Fibroblast of lung (primary cell): ENCODE measurements at regions not wholly inside any gene's neighbourhood (a gene's known extent, or its start where the extent isn't known, plus 50 kb on each side); places are given as distances from the start of the nearest gene placed in this dataset.

ENCODE experiments used
- DNase-seq, 2 donors: peaks; one replicate each; pipeline versions ENCODE4 v3.0.0 to v3.0.0-alpha.2; 2010; ENCODE audit warnings: low read depth in 2 of 2
- H2AFZ ChIP-seq: 2 replicates; pipeline ENCODE4 v1.5.1; 2012; ENCODE audit warnings: low read length, control low read depth, inconsistent platforms
- H3K27ac ChIP-seq: 2 replicates; pipeline ENCODE4 v1.5.1; 2011; ENCODE audit warnings: low read length, control low read depth; ENCODE audit not compliant: insufficient read depth
- H3K27me3 ChIP-seq: 2 replicates; pipeline ENCODE4 v1.5.1; 2011; ENCODE audit warnings: mild to moderate bottlenecking, low read length; ENCODE audit not compliant: control insufficient read depth, insufficient read depth
- H3K36me3 ChIP-seq: 2 replicates; pipeline ENCODE4 v1.5.1; 2011; ENCODE audit warnings: low read length; ENCODE audit not compliant: control insufficient read depth, insufficient read depth
- H3K4me1 ChIP-seq: 2 replicates; pipeline ENCODE4 v1.5.1; 2011; ENCODE audit warnings: low read length; ENCODE audit not compliant: control insufficient read depth, insufficient read depth; ENCODE audit errors: extremely low read depth
- H3K4me2 ChIP-seq: 2 replicates; pipeline ENCODE4 v1.5.1; 2011; ENCODE audit warnings: low read length, control low read depth; ENCODE audit not compliant: insufficient read depth; ENCODE audit errors: extremely low read depth
- H3K4me3 ChIP-seq, 4 experiments: fragments of 200-600 bp in 1 of 4; sonication (generic) in 1 of 4; replicated peaks in 1 of 4; 2 replicates each; pipeline ENCODE4 v1.5.1; 2011 to 2016; ENCODE audit warnings: low read length in 4 of 4, low read depth in 3 of 4, mild to moderate bottlenecking in 3 of 4, control low read depth in 2 of 4, inconsistent platforms in 1 of 4, mixed read lengths in 1 of 4; ENCODE audit not compliant: insufficient read depth in 1 of 4; ENCODE audit errors: control extremely low read depth in 1 of 4
- H3K79me2 ChIP-seq: 2 replicates; pipeline ENCODE4 v1.5.1; 2012; ENCODE audit warnings: mild to moderate bottlenecking, low read length, inconsistent platforms; ENCODE audit not compliant: control insufficient read depth, insufficient read depth
- H3K9ac ChIP-seq: 2 replicates; pipeline ENCODE4 v1.5.1; 2011; ENCODE audit warnings: mild to moderate bottlenecking, low read length, control low read depth; ENCODE audit not compliant: insufficient read depth
- H3K9me3 ChIP-seq: 2 replicates; pipeline ENCODE4 v1.5.1; 2012; ENCODE audit warnings: low read depth, low read length; ENCODE audit not compliant: control insufficient read depth, insufficient read depth
- H4K20me1 ChIP-seq: 2 replicates; pipeline ENCODE4 v1.5.1; 2011; ENCODE audit warnings: low read length; ENCODE audit not compliant: control insufficient read depth, insufficient read depth; ENCODE audit errors: extremely low read depth
- CTCF ChIP-seq, 2 donors: IDR thresholded peaks in 1 of 2; conservative IDR thresholded peaks in 1 of 2; 1 replicate in 1 of 2; 2 replicates in 1 of 2; pipeline ENCODE4 v1.5.1; 2011 to 2012; ENCODE audit warnings: low read length in 2 of 2, control low read depth in 1 of 2, inconsistent platforms in 1 of 2, low read depth in 1 of 2, mild to moderate bottlenecking in 1 of 2
- EZH2 ChIP-seq: IDR thresholded peaks from 2 replicates; pipeline ENCODE4 v1.5.1; 2012; ENCODE audit warnings: low read length, control low read depth, mild to moderate bottlenecking; ENCODE audit errors: missing control alignments

DNA sequence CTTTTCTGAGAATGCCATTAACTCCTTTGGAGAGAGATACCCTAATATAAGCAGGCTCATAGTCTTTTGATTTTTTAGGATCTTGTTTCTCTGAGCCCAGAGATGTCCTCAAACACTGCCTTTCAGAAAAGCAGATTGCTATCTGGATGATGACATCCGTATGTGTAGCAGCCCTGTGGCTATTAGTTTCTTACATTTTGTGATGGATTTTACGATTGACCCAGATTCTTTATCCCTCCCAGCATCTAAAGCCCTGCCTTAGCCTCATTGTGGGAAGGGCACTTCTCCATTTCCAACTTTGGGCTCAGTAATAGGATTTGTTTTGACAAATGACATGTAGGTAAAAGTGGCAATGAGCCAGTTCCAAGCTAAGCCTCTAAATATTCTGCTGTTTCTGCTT is 300.3 kb downstream of the TTLL7 start:
- Histone ChIP-seq H3K4me1 (no peaks in the 10 kb centered on the region), H3K27ac (no peak overlapping the region), H3K4me3 (no peak overlapping the region), H3K27me3 (no peaks in the 10 kb centered on the region), H3K36me3 (no peaks in the 10 kb centered on the region), H3K4me2 (no peak overlapping the region), H2AFZ (no peak overlapping the region), H3K9ac (no peak overlapping the region), H3K9me3 (no peaks in the 10 kb centered on the region), H3K79me2 (no peaks in the 10 kb centered on the region), H4K20me1 (no peaks in the 10 kb centered on the region)
- TF ChIP-seq CTCF (conservative IDR thresholded peaks at IDR 0.05 in 1 of 2, IDR thresholded peaks at IDR 0.05 in 1 of 2; ENCODE audit: low read depth in 1 of 2, low read length in 2 of 2), result no peak
- no peak for DNase-seq

GRCh38 chr1:83697961-83698360 is 301.0 kb downstream of the TTLL7 start:
- Histone ChIP-seq H3K4me2 (no peak overlapping the region), H3K4me1 (peaks cover 3% of the 10 kb centered on the region), H3K9me3 (no peaks in the 10 kb centered on the region), H3K9ac (no peak overlapping the region), H4K20me1 (no peaks in the 10 kb centered on the region), H3K27me3 (no peaks in the 10 kb centered on the region), H3K36me3 (no peaks in the 10 kb centered on the region), H2AFZ (no peak overlapping the region), H3K79me2 (no peaks in the 10 kb centered on the region), H3K27ac (no peak overlapping the region), H3K4me3 (no peak overlapping the region)
- DNase-seq, result no peak
- TF ChIP-seq EZH2 (no peak), CTCF (conservative IDR thresholded peaks at IDR 0.05 in 1 of 2, IDR thresholded peaks at IDR 0.05 in 1 of 2; ENCODE audit: low read depth in 1 of 2, low read length in 2 of 2) (no peak)

DNA sequence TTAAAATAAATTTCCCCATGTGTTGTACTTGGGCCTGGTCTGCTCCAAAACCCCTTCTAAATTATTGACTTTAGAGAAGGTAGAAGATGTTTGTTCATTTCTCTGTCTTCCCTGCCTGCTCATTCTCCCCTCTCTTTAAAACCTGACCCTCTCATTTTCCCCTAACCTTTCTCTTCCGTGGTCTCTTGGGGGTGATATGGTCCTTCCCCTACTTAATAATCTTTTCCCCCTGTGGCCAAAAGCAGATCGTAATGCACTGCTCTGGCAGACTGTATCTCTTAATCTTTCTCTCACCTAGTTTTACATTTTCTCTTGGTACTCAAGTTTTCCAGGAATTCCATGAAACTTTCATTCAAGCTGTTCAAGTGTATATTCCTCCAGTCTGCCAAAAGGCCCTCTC is 301.7 kb downstream of the TTLL7 start:
- H3K4me2 ChIP-seq, result no peak overlapping the region
- H3K4me3 ChIP-seq, result no peak overlapping the region
- no peaks in the 10 kb centered on the region for H4K20me1 ChIP-seq
- DNase-seq, result no peak
- H3K27me3 ChIP-seq, result no peaks in the 10 kb centered on the region
- no peak overlapping the region for H2AFZ ChIP-seq
- H3K9ac ChIP-seq, result no peak overlapping the region
- no peaks in the 10 kb centered on the region for H3K36me3 ChIP-seq
- peaks cover 3% of the 10 kb centered on the region for H3K4me1 ChIP-seq
- no peak overlapping the region for H3K27ac ChIP-seq
- H3K79me2 ChIP-seq, result no peaks in the 10 kb centered on the region
- TF ChIP-seq CTCF (conservative IDR thresholded peaks at IDR 0.05 in 1 of 2, IDR thresholded peaks at IDR 0.05 in 1 of 2; ENCODE audit: low read depth in 1 of 2, low read length in 2 of 2), result no peak
- TF ChIP-seq EZH2, result no peak
- no peaks in the 10 kb centered on the region for H3K9me3 ChIP-seq
